ENCODE measurements at regions not wholly inside any gene's neighbourhood (a gene's known extent, or its start where the extent isn't known, plus 50 kb on each side); places are given as distances from the start of the nearest gene placed in this dataset.

DNA sequence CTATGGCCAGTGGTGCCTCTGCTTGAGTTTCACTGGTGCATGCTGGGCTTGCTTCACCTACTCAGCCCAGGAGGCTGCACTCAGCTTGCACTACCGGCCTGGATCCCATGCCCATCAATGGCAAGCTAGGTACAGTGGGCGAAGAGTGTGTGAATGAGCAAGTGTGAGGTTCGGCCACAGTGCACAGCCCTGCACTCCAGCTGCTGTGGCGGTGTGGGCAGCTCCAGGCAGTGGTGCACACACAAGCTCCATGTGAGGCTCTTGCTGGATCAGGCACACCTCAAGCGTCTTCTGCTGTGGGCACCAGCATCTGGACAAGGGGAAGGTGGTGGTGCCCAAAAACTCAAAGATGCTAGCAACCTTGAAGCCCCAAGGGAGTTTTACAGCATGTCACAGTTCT is 820.9 kb upstream of the LCORL start:
- TF ChIP-seq, protein P1, sequence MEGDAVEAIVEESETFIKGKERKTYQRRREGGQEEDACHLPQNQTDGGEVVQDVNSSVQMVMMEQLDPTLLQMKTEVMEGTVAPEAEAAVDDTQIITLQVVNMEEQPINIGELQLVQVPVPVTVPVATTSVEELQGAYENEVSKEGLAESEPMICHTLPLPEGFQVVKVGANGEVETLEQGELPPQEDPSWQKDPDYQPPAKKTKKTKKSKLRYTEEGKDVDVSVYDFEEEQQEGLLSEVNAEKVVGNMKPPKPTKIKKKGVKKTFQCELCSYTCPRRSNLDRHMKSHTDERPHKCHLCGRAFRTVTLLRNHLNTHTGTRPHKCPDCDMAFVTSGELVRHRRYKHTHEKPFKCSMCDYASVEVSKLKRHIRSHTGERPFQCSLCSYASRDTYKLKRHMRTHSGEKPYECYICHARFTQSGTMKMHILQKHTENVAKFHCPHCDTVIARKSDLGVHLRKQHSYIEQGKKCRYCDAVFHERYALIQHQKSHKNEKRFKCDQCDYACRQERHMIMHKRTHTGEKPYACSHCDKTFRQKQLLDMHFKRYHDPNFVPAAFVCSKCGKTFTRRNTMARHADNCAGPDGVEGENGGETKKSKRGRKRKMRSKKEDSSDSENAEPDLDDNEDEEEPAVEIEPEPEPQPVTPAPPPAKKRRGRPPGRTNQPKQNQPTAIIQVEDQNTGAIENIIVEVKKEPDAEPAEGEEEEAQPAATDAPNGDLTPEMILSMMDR (IDR thresholded peaks at IDR 0.05 in 4 of 5, conservative IDR thresholded peaks at IDR 0.05 in 1 of 5) = no peak
- TF ChIP-seq POLR2A (IDR thresholded peaks at IDR 0.05) = no peak

All from gastrocnemius medialis (tissue), 4 donors.